ENCODE measurements at regions not wholly inside any gene's neighbourhood (a gene's known extent, or its start where the extent isn't known, plus 50 kb on each side); places are given as distances from the start of the nearest gene placed in this dataset.

GRCh38 chr6:147700436-147701209, 192.1 kb downstream of the SAMD5 start:
- DNase-seq (ENCODE audit: insufficient read length) (no peak), FAIRE-seq (no peak)
- TF ChIP-seq POLR2A (IDR thresholded peaks at IDR 0.05; ENCODE audit: low read depth, low read length) (no peak), TAF1 (IDR thresholded peaks at IDR 0.05; ENCODE audit: borderline replicate concordance, low read depth, low read length) (no peak), POLR2AphosphoS5 (IDR thresholded peaks at IDR 0.05; ENCODE audit: low read depth, low read length) (no peak)

DNA sequence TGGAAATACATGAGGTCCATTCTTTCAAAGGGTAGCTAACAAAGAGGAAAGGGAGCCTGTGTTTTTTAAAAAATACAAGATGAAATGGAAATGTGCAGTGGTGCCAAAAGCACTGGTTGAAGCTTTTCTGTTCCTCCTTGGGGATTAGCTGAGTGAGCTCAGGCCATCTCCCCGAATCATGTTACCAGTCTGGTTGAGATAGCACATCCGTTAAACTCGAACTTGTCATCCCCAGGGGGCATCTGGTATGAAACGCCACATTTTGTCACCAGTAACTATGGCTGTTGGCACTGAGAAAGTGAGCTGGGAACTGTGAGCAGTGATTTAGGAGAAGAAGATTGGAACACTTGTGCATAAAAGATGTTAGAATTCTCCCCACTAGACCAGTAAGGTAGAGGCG, 196.2 kb downstream of the SAMD5 start:
- DNase-seq (ENCODE audit: insufficient read length) (no peak), FAIRE-seq (no peak)
- no peak for TF ChIP-seq POLR2AphosphoS5 (IDR thresholded peaks at IDR 0.05; ENCODE audit: low read depth, low read length)
- TF ChIP-seq TAF1 (IDR thresholded peaks at IDR 0.05; ENCODE audit: borderline replicate concordance, low read depth, low read length): no peak
- no peak for TF ChIP-seq POLR2A (IDR thresholded peaks at IDR 0.05; ENCODE audit: low read depth, low read length)

GRCh38 chr6:147707524-147707923, 199.0 kb downstream of the SAMD5 start:
- DNase-seq (ENCODE audit: insufficient read length) (no peak), FAIRE-seq (no peak)
- TF ChIP-seq TAF1 (IDR thresholded peaks at IDR 0.05; ENCODE audit: borderline replicate concordance, low read depth, low read length) (no peak), POLR2A (IDR thresholded peaks at IDR 0.05; ENCODE audit: low read depth, low read length) (no peak), POLR2AphosphoS5 (IDR thresholded peaks at IDR 0.05; ENCODE audit: low read depth, low read length) (no peak)

- TF ChIP-seq TAF1 (IDR thresholded peaks at IDR 0.05; ENCODE audit: borderline replicate concordance, low read depth, low read length): no peak
- no peak for TF ChIP-seq POLR2AphosphoS5 (IDR thresholded peaks at IDR 0.05; ENCODE audit: low read depth, low read length)
- no peak for TF ChIP-seq POLR2A (IDR thresholded peaks at IDR 0.05; ENCODE audit: low read depth, low read length)
- no peak for FAIRE-seq
- DNase-seq (ENCODE audit: insufficient read length): no peak
Measured at GRCh38 chr6:147708170-147708569, 199.7 kb downstream of the SAMD5 start.

DNA sequence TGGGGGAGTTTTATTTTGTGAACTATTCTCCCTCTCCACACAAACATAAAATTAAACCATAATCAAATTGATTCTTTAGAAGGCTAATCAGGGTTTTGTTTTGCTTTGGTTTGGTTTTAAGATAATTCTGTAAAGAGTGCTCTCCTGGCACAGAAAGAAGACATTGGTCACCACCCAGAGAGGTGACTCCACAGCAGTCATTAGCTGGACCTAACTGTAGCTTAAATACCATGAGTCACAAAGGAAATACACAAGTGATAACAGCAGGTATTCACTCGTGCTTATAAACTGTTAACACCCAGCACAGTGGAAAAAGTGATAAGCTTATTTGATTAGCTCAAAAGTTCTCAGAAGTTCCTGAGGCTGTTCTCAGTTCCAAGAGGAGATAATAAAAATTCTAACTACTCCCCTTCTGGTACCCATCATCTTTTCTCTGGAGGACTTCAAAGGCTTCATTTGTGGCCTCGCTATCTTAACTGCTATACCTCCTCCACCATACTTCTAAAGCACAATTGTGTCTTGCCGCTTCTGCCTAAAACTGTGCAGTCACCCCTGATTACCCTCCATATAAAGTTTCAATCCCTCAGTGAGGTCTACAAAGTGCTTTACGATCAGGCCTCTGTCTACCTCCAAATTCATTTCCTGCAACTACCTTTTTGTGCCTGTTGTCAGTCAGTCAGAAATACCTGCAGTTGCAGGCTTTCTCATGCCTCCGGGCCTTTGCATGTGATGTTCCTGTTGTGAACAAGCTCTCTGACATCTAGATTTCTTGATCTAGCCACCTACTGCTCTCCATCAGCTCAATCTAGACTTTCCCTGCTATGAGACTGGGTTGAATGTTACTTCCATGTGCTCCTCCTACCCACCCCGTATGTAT, 201.1 kb downstream of the SAMD5 start:
- FAIRE-seq (no peak), DNase-seq (ENCODE audit: insufficient read length) (no peak)
- no peak for TF ChIP-seq POLR2A (IDR thresholded peaks at IDR 0.05; ENCODE audit: low read depth, low read length)

GRCh38 chr6:147710890-147711289, 202.4 kb downstream of the SAMD5 start:
- DNase-seq (ENCODE audit: insufficient read length) (no peak), FAIRE-seq (no peak)
- TF ChIP-seq TAF1 (IDR thresholded peaks at IDR 0.05; ENCODE audit: borderline replicate concordance, low read depth, low read length) (no peak), POLR2AphosphoS5 (IDR thresholded peaks at IDR 0.05; ENCODE audit: low read depth, low read length) (no peak), POLR2A (IDR thresholded peaks at IDR 0.05; ENCODE audit: low read depth, low read length) (no peak)

DNA sequence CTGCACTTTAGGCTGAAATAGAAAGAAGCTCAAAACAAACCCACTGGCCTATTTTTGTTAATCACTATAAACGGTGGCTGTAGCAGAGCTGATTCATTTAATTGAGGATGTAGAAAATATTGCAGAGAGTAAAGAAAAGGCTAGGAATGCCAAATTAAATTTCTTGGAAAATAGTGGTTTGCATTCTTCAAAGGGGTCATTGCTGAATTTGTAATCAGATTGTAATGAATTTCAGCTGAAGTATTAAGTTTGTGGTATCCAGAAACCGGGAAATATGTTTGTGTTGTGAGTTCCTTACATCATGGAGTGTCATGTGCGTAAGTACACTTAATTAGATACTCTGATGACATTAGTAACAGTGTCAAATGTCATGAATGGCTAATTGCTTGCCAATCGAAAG, 203.0 kb downstream of the SAMD5 start:
- FAIRE-seq (no peak), DNase-seq (ENCODE audit: insufficient read length) (no peak)
- TF ChIP-seq TAF1 (IDR thresholded peaks at IDR 0.05; ENCODE audit: borderline replicate concordance, low read depth, low read length) (no peak), POLR2AphosphoS5 (IDR thresholded peaks at IDR 0.05; ENCODE audit: low read depth, low read length) (no peak), POLR2A (IDR thresholded peaks at IDR 0.05; ENCODE audit: low read depth, low read length) (no peak)

GRCh38 chr6:147712841-147713240, 204.4 kb downstream of the SAMD5 start:
- TF ChIP-seq POLR2A (IDR thresholded peaks at IDR 0.05; ENCODE audit: low read depth, low read length) (no peak), POLR2AphosphoS5 (IDR thresholded peaks at IDR 0.05; ENCODE audit: low read depth, low read length) (no peak), TAF1 (IDR thresholded peaks at IDR 0.05; ENCODE audit: borderline replicate concordance, low read depth, low read length) (no peak)
- DNase-seq (ENCODE audit: insufficient read length) (no peak), FAIRE-seq (no peak)

DNA sequence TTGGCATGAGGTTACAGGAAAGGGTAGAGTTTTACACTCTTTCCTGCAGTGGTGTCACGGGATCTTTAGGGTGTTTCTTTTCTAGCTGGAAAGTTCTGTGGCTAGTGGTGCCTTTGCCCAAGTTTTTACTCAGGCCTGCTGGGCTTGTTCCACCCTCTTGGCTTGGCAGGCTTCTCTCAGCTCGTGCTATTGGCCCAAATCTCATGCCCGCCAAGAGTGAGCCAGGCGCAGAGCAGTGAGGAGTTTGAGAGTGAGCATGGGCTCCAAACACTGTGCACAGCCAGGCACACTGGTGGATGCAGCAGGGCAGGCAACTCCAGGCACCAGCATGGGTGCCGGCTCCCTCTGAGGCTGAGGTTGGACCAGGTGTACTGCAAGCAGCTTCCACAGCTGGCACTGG, 206.5 kb downstream of the SAMD5 start:
- FAIRE-seq: no peak
- DNase-seq (ENCODE audit: insufficient read length): no peak
- TF ChIP-seq TAF1 (IDR thresholded peaks at IDR 0.05; ENCODE audit: borderline replicate concordance, low read depth, low read length) (no peak), POLR2AphosphoS5 (IDR thresholded peaks at IDR 0.05; ENCODE audit: low read depth, low read length) (no peak), POLR2A (IDR thresholded peaks at IDR 0.05; ENCODE audit: low read depth, low read length) (no peak)

DNA sequence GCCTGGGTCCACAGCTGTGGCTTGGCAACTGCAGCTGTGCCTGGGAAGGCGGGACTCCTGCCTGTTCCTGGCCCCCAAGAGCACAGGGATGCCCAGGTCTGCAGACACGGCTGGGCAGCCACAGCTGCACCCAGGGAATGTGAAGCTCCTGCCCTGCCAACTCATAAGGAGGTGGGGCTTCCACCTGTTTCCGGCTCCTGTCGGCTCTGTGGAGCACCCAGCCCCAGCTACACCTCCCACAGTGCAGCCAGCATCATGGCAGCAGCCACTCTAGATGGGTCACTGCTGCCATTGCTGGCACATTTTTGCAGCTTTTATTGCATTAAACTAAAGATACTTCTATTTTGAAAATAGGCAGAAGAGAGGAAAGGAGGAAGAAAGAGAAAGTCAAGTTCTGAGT, 207.9 kb downstream of the SAMD5 start:
- TF ChIP-seq TAF1 (IDR thresholded peaks at IDR 0.05; ENCODE audit: borderline replicate concordance, low read depth, low read length): no peak
- DNase-seq (ENCODE audit: insufficient read length) (no peak), FAIRE-seq (no peak)

- DNase-seq (ENCODE audit: insufficient read length): no peak
- no peak for FAIRE-seq
- no peak for TF ChIP-seq POLR2AphosphoS5 (IDR thresholded peaks at IDR 0.05; ENCODE audit: low read depth, low read length)
- no peak for TF ChIP-seq POLR2A (IDR thresholded peaks at IDR 0.05; ENCODE audit: low read depth, low read length)
- no peak for TF ChIP-seq TAF1 (IDR thresholded peaks at IDR 0.05; ENCODE audit: borderline replicate concordance, low read depth, low read length)
Measured at GRCh38 chr6:147717991-147718390, 209.5 kb downstream of the SAMD5 start.

GRCh38 chr6:147722158-147722557, 213.7 kb downstream of the SAMD5 start:
- DNase-seq (ENCODE audit: insufficient read length) (no peak), FAIRE-seq (no peak)
- TF ChIP-seq POLR2AphosphoS5 (IDR thresholded peaks at IDR 0.05; ENCODE audit: low read depth, low read length) (no peak), TAF1 (IDR thresholded peaks at IDR 0.05; ENCODE audit: borderline replicate concordance, low read depth, low read length) (no peak), POLR2A (IDR thresholded peaks at IDR 0.05; ENCODE audit: low read depth, low read length) (no peak)
